OCI-LY3 (cell line): ENCODE measurements at regions not wholly inside any gene's neighbourhood (a gene's known extent, or its start where the extent isn't known, plus 50 kb on each side); places are given as distances from the start of the nearest gene placed in this dataset.

Source experiments
- H2AFZ ChIP-seq: fragments of 200-600, 300-600 bp; shearing (Covaris generic); 2 replicates; pipeline ENCODE4 v1.6.0; 2014; ENCODE audit warnings: antibody characterized with exemption, low read depth, low read length
- H3K27ac ChIP-seq: fragments of 200-600, 300-600 bp; sonication (generic); 2 replicates; pipeline ENCODE4 v1.5.1; 2014; ENCODE audit warnings: mild to moderate bottlenecking, low read length, moderate library complexity, mixed read lengths
- H3K27me3 ChIP-seq: fragments of 200-600, 300-600 bp; sonication (generic); 2 replicates; pipeline ENCODE4 v1.6.1; 2014; ENCODE audit warnings: low read depth, low read length, mixed read lengths
- H3K36me3 ChIP-seq: fragments of 200-600, 300-600 bp; sonication (generic); replicated peaks from 2 replicates; pipeline ENCODE3; 2014; ENCODE audit warnings: low read depth, low read length, mixed read lengths
- H3K4me1 ChIP-seq: fragments of 300-600, 200-600 bp; sonication (generic); 2 replicates; pipeline ENCODE4 v1.6.1; 2014; ENCODE audit warnings: low read length, mixed read lengths
- H3K4me2 ChIP-seq: fragments of 200-600, 300-600 bp; sonication (generic); 2 replicates; pipeline ENCODE4 v1.6.1; 2014; ENCODE audit warnings: low read length, mixed read lengths
- H3K4me3 ChIP-seq: fragments of 300-600, 200-600 bp; sonication (generic); 2 replicates; pipeline ENCODE4 v1.5.1; 2014; ENCODE audit warnings: antibody characterized with exemption, mild to moderate bottlenecking, low read length, moderate library complexity
- H3K79me2 ChIP-seq: fragments of 300-600, 200-600 bp; shearing (Covaris generic); 2 replicates; pipeline ENCODE4 v1.6.1; 2014; ENCODE audit warnings: mild to moderate bottlenecking, low read length, mixed read lengths
- H3K9ac ChIP-seq: fragments of 300-600, 200-600 bp; shearing (Covaris generic); 2 replicates; pipeline ENCODE4 v1.6.0; 2014; ENCODE audit warnings: mild to moderate bottlenecking, low read length, moderate library complexity
- H3K9me3 ChIP-seq: fragments of 200-600, 300-600 bp; shearing (Covaris generic); 2 replicates; pipeline ENCODE4 v1.6.1; 2014; ENCODE audit warnings: low read length, mixed read lengths; ENCODE audit not compliant: insufficient read depth
- H4K20me1 ChIP-seq: fragments of 200-600, 300-600 bp; sonication (generic); 2 replicates; pipeline ENCODE4 v1.6.1; 2016; ENCODE audit warnings: low read length, mixed read lengths; ENCODE audit not compliant: insufficient read depth
- CTCF ChIP-seq: fragments of 200-600, 300-600 bp; sonication (generic); IDR thresholded peaks from 2 replicates; pipeline ENCODE4 v1.5.1; 2014; ENCODE audit warnings: antibody characterized with exemption, low read length, low read depth
- EZH2phosphoT487 ChIP-seq: fragments of 200-600 bp; shearing (Covaris generic); IDR thresholded peaks from 2 replicates; pipeline ENCODE4 v1.6.1; 2018; ENCODE audit warnings: antibody characterized with exemption, mixed run types, low read depth

DNA sequence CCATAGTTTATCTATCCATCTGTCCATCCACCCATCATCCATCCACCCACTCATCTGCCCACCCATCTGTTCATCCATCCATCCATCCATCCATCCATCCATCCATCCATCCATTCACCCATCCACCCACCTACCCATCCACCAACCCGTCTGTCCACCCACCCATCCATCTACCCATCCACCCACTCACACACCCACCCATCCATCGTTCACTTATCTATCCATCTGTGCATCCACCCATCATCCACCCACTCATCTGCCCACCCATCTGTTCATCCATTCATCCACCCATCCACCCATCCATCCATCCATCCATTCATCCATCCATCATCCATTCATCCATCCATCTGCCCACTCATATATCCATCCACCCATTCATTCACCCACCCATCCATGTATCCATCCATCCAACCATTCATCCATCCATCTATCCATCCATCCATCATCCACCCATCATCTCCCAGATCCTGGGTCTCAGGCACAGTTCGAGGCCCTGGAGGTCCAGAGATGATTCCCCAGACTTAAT lies 88.2 kb upstream of the WNT4 start:
- H3K27ac ChIP-seq: no peak overlapping the region
- H4K20me1 ChIP-seq: no peaks in the 10 kb centered on the region
- no peak overlapping the region for H3K4me3 ChIP-seq
- no peak overlapping the region for H2AFZ ChIP-seq
- H3K4me1 ChIP-seq: peaks cover 12% of the 10 kb centered on the region; the same call in 1 of the 2 replicates
- no peak overlapping the region for H3K4me2 ChIP-seq
- H3K36me3 ChIP-seq: no peaks in the 10 kb centered on the region
- H3K9ac ChIP-seq: no peak overlapping the region
- H3K9me3 ChIP-seq: no peaks in the 10 kb centered on the region
- no peaks in the 10 kb centered on the region for H3K27me3 ChIP-seq
- TF ChIP-seq EZH2phosphoT487 (no peak), CTCF (no peak)
- no peaks in the 10 kb centered on the region for H3K79me2 ChIP-seq

DNA sequence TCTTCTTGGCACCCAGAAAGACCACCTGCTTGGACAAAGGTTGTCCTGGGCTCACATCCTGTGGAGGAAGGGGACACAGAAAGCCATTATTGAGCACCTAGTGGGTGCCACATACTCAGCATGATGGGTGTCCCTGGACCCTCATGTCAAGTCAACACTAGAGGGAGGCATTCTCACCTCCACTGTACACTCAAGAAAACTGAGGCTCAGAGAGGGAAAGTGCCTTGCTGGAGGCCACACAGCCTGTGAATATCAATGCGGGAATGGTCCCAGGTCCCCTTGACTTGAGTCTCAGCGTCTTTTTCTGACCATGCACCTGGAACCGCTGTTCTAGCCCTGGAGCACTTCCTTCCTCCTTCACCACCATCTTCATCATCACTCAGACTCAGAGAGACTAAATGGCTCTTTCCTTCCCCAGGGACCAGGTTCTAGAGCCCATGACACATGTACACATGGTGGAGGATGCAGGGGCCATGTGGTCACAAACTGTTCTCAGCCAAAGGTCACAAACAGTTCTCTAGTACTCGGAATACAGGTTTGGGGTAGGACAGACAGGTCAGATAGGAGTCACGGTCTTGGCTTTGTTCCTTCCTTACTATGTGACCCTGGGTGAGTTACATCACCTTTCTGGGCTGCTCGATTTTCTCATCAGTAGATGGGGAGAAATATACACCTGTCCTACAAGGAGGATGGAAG lies 89.2 kb upstream of the WNT4 start:
- Histone ChIP-seq H3K79me2 (no peaks in the 10 kb centered on the region), H3K27me3 (no peaks in the 10 kb centered on the region), H4K20me1 (no peaks in the 10 kb centered on the region), H3K27ac (no peak overlapping the region), H3K9me3 (no peaks in the 10 kb centered on the region), H3K4me2 (no peak overlapping the region), H2AFZ (no peak overlapping the region), H3K9ac (no peak overlapping the region), H3K4me3 (no peak overlapping the region), H3K36me3 (no peaks in the 10 kb centered on the region), H3K4me1 (peaks cover 12% of the 10 kb centered on the region; the same call in 1 of the 2 replicates)
- TF ChIP-seq EZH2phosphoT487: no peak
- peak; percentile 29 for TF ChIP-seq CTCF

- TF ChIP-seq CTCF: no peak
- no peak for TF ChIP-seq EZH2phosphoT487
- H3K4me1 ChIP-seq: peaks cover 12% of the 10 kb centered on the region; the same call in 1 of the 2 replicates
- no peaks in the 10 kb centered on the region for H3K9me3 ChIP-seq
- H3K27ac ChIP-seq: no peak overlapping the region
- no peaks in the 10 kb centered on the region for H3K79me2 ChIP-seq
- H3K4me2 ChIP-seq: no peak overlapping the region
- H3K4me3 ChIP-seq: no peak overlapping the region
- H3K9ac ChIP-seq: no peak overlapping the region
- no peaks in the 10 kb centered on the region for H3K27me3 ChIP-seq
- no peak overlapping the region for H2AFZ ChIP-seq
- H4K20me1 ChIP-seq: no peaks in the 10 kb centered on the region
- H3K36me3 ChIP-seq: no peaks in the 10 kb centered on the region
These were observed 90.3 kb upstream of the WNT4 start for GRCh38 chr1:22233222-22233621.

DNA sequence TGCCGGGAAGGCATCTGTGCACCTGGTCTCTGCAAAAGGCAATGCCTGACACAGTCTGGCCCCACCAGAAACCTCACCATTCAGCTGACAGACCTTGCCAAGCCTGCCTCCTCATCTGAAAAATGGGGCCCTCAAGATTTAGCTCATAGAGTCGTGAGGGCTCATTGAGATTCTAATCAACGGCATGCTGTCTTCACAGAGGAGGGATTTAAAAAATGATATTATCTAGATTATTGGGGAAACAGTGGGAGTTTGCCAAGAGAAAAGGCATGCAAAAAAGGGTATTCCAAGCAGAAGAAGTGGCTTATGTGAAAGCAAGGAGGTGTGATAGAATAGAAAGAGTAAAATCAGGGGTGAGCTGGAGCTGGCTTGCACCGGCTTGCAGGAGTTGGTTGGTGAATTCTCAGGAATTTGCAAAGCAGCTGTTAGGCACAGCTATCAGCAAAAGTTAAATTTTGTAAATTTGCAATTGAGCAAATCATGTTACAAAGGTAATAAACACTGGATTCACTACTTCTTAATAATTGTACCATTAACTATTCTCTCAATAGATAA lies 91.7 kb upstream of the WNT4 start:
- H3K9me3 ChIP-seq: no peaks in the 10 kb centered on the region
- H2AFZ ChIP-seq: no peak overlapping the region
- no peaks in the 10 kb centered on the region for H3K79me2 ChIP-seq
- H3K36me3 ChIP-seq: no peaks in the 10 kb centered on the region
- no peak overlapping the region for H3K27ac ChIP-seq
- H3K27me3 ChIP-seq: no peaks in the 10 kb centered on the region
- no peak overlapping the region for H3K4me2 ChIP-seq
- TF ChIP-seq CTCF: no peak
- TF ChIP-seq EZH2phosphoT487: no peak
- peaks cover 3% of the 10 kb centered on the region; the same call in 1 of the 2 replicates for H3K4me1 ChIP-seq
- no peak overlapping the region for H3K4me3 ChIP-seq
- H4K20me1 ChIP-seq: no peaks in the 10 kb centered on the region
- H3K9ac ChIP-seq: no peak overlapping the region
